GM18517 (cell line): ENCODE measurements at regions not wholly inside any gene's neighbourhood (a gene's known extent, or its start where the extent isn't known, plus 50 kb on each side); places are given as distances from the start of the nearest gene placed in this dataset.
"Not testable (repeated sequence)": the region's sequence is repeated elsewhere in the genome, so short reads cannot be mapped to it uniquely, and the experiment has no call there.

Experiments
- ATAC-seq: cut with Tn5 transposase; IDR thresholded peaks from one replicate; pipeline ENCODE4 v1.9.1; 2021; ENCODE audit warnings: mild to moderate bottlenecking, moderate library complexity; ENCODE audit not compliant: unreplicated experiment

GRCh38 chr6:22349051-22349450 is 52.2 kb upstream of the PRL start:
- ATAC-seq, result no peak

GRCh38 chr6:22349528-22349927 is 52.7 kb upstream of the PRL start:
- ATAC-seq, result no peak

DNA sequence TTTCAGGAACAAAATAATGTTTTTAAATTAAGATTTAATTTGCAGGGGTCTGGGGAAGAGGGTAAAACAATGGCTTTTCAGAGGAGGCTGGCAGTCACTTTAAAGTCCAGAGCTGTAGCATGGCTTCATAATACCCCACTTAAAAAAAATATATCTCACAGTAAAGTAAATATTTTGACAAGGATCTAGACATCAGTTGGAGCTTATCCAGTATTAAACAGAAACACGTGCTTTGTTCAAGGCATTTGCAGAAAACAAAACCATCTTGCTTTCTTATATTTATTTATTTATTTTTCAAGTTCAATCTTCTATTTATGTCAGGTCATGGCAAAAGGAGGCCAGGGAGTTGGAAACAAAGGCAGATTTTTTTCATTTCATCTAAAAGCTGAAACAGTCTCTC is 53.3 kb upstream of the PRL start:
- ATAC-seq, result no peak

GRCh38 chr6:22353101-22353500 is 56.3 kb upstream of the PRL start:
- no peak for ATAC-seq

- ATAC-seq, result no peak
Observed at GRCh38 chr6:22356362-22356940, 59.6 kb upstream of the PRL start.

DNA sequence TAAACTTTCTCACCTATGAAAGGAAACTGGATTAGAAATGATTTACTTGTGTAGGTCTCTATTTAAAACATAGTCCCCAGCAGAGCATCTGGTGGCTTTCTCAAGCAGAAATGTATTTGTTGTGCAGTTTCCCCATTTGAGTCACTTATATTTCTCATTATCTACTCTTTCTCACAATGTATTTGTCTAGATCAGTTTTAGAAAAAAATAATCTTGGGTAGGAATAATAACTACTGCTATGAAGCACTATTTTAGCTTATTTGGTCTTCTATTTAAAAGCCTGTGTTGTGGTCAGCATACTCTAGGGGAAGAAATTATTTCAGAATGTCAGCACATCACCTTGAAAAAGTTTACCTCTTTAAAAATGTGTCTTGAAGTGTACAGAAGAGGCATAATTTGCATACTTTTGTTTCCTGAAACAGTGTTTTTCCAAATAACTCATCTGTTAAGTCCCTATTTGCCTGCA is 60.9 kb upstream of the PRL start:
- no peak for ATAC-seq

DNA sequence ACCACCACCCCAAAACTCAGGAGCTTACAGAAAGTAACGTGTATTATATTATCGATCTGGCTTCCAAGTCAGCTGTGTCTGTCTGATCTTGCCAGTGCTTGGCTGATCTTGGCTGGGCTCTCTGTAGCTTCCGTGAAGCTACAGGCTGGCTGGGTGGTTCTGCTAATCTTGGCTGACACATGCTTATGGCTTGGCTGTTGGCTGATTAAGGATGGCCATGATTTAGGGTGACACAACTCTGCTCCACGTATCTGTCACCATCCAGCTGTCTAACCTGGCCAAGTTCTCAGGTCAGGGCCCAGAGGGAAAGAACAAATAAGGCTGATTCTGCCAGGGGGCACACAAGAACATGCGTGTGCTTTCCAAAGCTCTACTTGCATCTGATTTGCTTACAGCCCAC is 64.7 kb upstream of the PRL start:
- ATAC-seq, result no peak

GRCh38 chr6:22362361-22362760 is 65.5 kb upstream of the PRL start:
- ATAC-seq, result no peak

- no peak for ATAC-seq
Observed at GRCh38 chr6:22363166-22363713, 66.4 kb upstream of the PRL start.

GRCh38 chr6:22363714-22364239 is 66.9 kb upstream of the PRL start:
- no peak for ATAC-seq

- ATAC-seq, result no peak
Observed at GRCh38 chr6:22364306-22364705, 67.5 kb upstream of the PRL start.

GRCh38 chr6:22366214-22366613 is 69.4 kb upstream of the PRL start:
- no peak for ATAC-seq

DNA sequence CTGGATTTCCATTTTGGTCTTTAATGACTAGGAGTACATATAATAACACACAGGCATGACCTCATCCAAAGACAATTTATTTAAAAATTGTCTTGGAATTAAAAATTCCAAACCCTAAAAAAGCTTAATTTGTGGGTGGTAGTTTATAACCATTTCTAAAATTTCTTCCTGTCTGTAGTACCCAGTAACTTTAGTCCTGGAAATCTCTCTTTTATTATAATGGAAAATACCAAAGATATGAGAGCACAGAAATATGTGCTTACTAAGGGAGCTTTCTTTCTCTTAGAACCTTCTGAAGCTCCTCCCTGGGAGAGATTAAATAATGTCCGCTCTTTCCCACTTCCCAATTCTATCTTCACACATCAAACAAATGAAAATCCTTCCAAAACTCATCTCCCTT is 70.5 kb upstream of the PRL start:
- no peak for ATAC-seq

DNA sequence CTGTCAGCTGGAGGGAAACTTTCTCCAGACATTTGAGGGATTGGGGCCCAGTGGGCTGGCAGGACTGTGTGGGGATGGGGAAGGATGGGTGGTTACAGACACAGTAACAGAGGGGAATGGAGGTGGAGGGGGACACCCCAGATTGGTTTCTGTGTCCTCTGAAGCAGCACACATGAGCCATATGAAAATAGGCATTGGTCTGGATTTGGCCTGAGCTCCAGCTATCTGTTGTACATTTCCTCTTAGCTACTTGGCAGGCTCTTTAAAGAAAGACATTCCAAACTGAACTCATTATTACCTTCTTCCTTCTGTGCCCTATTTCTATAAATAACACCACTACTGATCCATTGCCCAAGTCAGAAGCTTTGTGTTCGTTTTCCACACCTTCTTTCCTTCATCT is 72.0 kb upstream of the PRL start:
- ATAC-seq, result no peak

- ATAC-seq, result peak; percentile 87
Observed at GRCh38 chr6:22372922-22373321, 76.1 kb upstream of the PRL start.

GRCh38 chr6:22374950-22375349 is 78.1 kb upstream of the PRL start:
- ATAC-seq, result not testable (repeated sequence)

- ATAC-seq, result not testable (repeated sequence)
Observed at GRCh38 chr6:22376293-22376692, 79.5 kb upstream of the PRL start.

GRCh38 chr6:22378536-22378935 is 81.7 kb upstream of the PRL start:
- ATAC-seq, result not testable (repeated sequence)

GRCh38 chr6:22380236-22380635 is 83.4 kb upstream of the PRL start:
- no peak for ATAC-seq

DNA sequence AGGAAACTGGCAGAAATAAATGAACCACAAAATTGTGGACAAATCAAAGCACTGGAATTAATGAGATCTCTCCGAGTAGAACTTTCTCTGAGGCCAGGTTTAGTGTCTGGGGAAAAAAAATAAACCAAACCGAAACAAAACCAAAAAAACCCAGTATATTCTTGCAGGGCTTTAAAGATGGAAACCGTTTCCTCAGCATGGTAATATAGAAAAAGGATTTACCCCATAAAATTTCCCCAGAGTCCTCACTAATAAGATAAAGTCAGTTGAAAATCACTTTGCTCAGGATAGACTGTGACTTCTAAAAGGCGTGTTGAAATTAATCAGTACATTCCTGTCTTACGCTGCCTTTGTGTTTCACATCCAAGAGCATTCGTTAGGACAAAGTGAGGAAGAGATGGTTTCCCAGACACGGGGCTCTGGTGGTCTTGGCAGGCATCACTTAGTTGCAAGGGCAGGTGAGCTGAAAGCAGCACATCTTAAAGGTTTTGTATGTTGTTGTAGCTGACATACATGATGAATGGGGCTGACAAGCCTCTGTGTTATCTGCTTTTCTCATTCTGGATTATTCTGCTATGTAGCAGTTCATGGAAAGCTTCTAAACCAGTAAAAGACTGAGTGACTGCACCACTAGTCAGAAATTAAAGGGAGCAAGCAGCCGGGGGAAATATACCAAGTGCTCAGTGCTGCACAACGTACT is 85.2 kb upstream of the PRL start:
- no peak for ATAC-seq

DNA sequence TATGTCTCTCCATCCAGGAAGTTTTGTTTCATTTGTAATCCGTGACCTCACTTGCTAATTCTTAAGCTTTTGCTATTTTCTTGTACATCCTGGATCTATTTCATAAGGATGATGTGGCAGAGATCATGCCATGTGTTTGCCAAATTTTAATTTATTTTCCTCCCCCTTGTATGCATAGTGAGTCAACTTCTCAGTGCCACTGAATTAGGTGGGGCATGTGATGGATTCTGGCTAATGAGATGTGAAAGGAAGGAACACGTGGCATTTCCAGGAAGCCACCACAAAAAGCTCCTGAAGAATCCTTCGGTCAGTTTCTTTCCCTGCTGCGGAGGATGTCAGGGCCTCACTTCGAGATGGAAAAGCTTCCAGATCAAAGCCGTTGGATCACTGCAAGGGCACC is 86.2 kb upstream of the PRL start:
- ATAC-seq, result no peak

DNA sequence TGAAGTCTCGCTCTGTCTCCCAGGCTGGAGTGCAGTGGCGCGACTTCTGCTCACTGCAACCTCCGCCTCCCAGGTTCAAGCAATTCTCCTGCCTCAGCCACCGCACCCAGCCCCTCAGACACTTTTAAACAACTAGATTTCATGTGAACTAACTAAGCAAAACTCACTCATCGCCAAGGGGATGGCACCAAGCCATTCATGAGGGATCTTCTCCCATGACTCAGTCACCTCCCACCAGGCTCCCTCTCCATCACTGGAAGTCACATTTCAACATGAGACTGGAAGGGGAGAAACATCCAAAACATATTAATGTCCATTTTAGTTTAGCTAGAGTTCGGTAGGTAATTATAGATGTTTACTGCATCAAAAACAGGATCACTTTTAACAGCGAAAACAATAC is 95.9 kb upstream of the PRL start:
- no peak for ATAC-seq
